GM23338 (cell line): ENCODE measurements at regions not wholly inside any gene's neighbourhood (a gene's known extent, or its start where the extent isn't known, plus 50 kb on each side); places are given as distances from the start of the nearest gene placed in this dataset.

ENCODE experiments used
- ATAC-seq: fragments of 200-7000 bp; cut with Tn5 transposase; 3 replicates; pipeline ENCODE4 v1.9.1; 2020
- DNase-seq: peaks from one replicate; pipeline ENCODE4 v3.0.0-alpha.2; 2015; ENCODE audit warnings: low spot score
- H2AFZ ChIP-seq: fragments of 200-600 bp; sonication (generic); 2 replicates; pipeline ENCODE4 v1.8.0; 2016; ENCODE audit warnings: antibody characterized with exemption, mild to moderate bottlenecking, moderate library complexity
- H3F3A ChIP-seq: fragments of 200-600 bp; sonication (generic); replicated peaks from 2 replicates; pipeline ENCODE4 v1.8.0; 2017; ENCODE audit warnings: antibody characterized with exemption, mixed run types, low read depth
- H3K27ac ChIP-seq: fragments of 200-600 bp; sonication (generic); 2 replicates; pipeline ENCODE4 v1.6.1; 2016; ENCODE audit warnings: low read depth
- H3K27me3 ChIP-seq: fragments of 200-600 bp; sonication (generic); 2 replicates; pipeline ENCODE4 v1.8.0; 2016; ENCODE audit warnings: mild to moderate bottlenecking, mixed run types, moderate library complexity; ENCODE audit not compliant: insufficient read depth
- H3K36me3 ChIP-seq: fragments of 200-600 bp; sonication (generic); 2 replicates; pipeline ENCODE4 v1.8.0; 2016; ENCODE audit warnings: mild to moderate bottlenecking; ENCODE audit not compliant: insufficient read depth
- H3K4me1 ChIP-seq: fragments of 200-600 bp; sonication (generic); 2 replicates; pipeline ENCODE4 v1.8.0; 2016; ENCODE audit warnings: mild to moderate bottlenecking, moderate library complexity; ENCODE audit not compliant: insufficient read depth
- H3K4me2 ChIP-seq: fragments of 200-600 bp; sonication (generic); 2 replicates; pipeline ENCODE4 v1.7.1; 2017; ENCODE audit warnings: mixed run types
- H3K4me3 ChIP-seq: fragments of 200-600 bp; sonication (generic); 2 replicates; pipeline ENCODE4 v1.6.1; 2016; ENCODE audit warnings: mixed run types
- H3K79me2 ChIP-seq: fragments of 200-600 bp; sonication (generic); replicated peaks from 2 replicates; pipeline ENCODE4 v1.8.0; 2017; ENCODE audit warnings: mild to moderate bottlenecking; ENCODE audit not compliant: insufficient read depth
- H3K9me2 ChIP-seq: fragments of 200-600 bp; sonication (generic); 2 replicates; pipeline ENCODE4 v1.8.0; 2017; ENCODE audit not compliant: insufficient read depth
- H4K20me1 ChIP-seq: fragments of 200-600 bp; sonication (generic); replicated peaks from 2 replicates; pipeline ENCODE4 v1.8.0; 2017; ENCODE audit warnings: mild to moderate bottlenecking; ENCODE audit not compliant: insufficient read depth
- H3K27ac Mint-ChIP-seq: 2 replicates; pipeline ENCODE4 v1.8.0; 2020; ENCODE audit warnings: inconsistent platforms, mild to moderate bottlenecking, moderate library complexity, mixed read lengths
- H3K27me3 Mint-ChIP-seq: 3 replicates; pipeline ENCODE4 v1.8.0; 2022; ENCODE audit warnings: low read depth, mild to moderate bottlenecking, moderate library complexity, mixed read lengths, inconsistent platforms; ENCODE audit not compliant: insufficient read depth, poor library complexity
- H3K36me3 Mint-ChIP-seq: 3 replicates; pipeline ENCODE4 v1.8.0; 2021; ENCODE audit warnings: low read depth, mild to moderate bottlenecking, inconsistent platforms, moderate library complexity, mixed read lengths
- H3K4me1 Mint-ChIP-seq: 3 replicates; pipeline ENCODE4 v1.8.0; 2020; ENCODE audit warnings: mild to moderate bottlenecking, inconsistent platforms, mixed read lengths
- H3K4me3 Mint-ChIP-seq: 3 replicates; pipeline ENCODE4 v1.8.0; 2021; ENCODE audit warnings: moderate library complexity, mild to moderate bottlenecking, inconsistent platforms, mixed read lengths
- H3K9me3 Mint-ChIP-seq: 3 replicates; pipeline ENCODE4 v1.8.0; 2020; ENCODE audit warnings: moderate library complexity, mild to moderate bottlenecking, inconsistent platforms, mixed read lengths
- CREB1 ChIP-seq: fragments of 250-450 bp; sonication (Bioruptor Pico); IDR thresholded peaks from 2 replicates; pipeline ENCODE4 v1.5.0; 2020; ENCODE audit warnings: low read depth, mild to moderate bottlenecking, moderate library complexity
- EZH2 ChIP-seq: fragments of 200-600 bp; sonication (generic); IDR thresholded peaks from one replicate; pipeline ENCODE4 v1.8.0; 2017; ENCODE audit warnings: antibody characterized with exemption, mild to moderate bottlenecking, low read depth; ENCODE audit not compliant: unreplicated experiment
- EZH2phosphoT487 ChIP-seq: fragments of 200-600 bp; sonication (generic); IDR thresholded peaks from one replicate; pipeline ENCODE4 v1.8.1; 2018; ENCODE audit warnings: antibody characterized with exemption; ENCODE audit not compliant: unreplicated experiment
- JUNB ChIP-seq: IDR thresholded peaks from one replicate; pipeline ENCODE4 v1.6.1; 2016; ENCODE audit warnings: antibody characterized with exemption; ENCODE audit not compliant: unreplicated experiment
- NANOG ChIP-seq: IDR thresholded peaks from 2 replicates; pipeline ENCODE4 v1.6.1; 2016; ENCODE audit warnings: antibody characterized with exemption, borderline replicate concordance
- STAT1 ChIP-seq: IDR thresholded peaks from one replicate; pipeline ENCODE4 v1.6.1; 2016; ENCODE audit warnings: antibody characterized with exemption; ENCODE audit not compliant: unreplicated experiment
- ZNF114 ChIP-seq: fragments of 250-450 bp; sonication (Bioruptor Pico); IDR thresholded peaks from 2 replicates; pipeline ENCODE4 v1.5.0; 2020; ENCODE audit warnings: mild to moderate bottlenecking, moderate library complexity
- ZNF331 ChIP-seq: fragments of 250-450 bp; sonication (Bioruptor Pico); IDR thresholded peaks from 2 replicates; pipeline ENCODE4 v1.5.0; 2020; ENCODE audit warnings: low read depth, mild to moderate bottlenecking, moderate library complexity
- TF ChIP-seq, protein P1 (sequence below): fragments of 250-450 bp; sonication (Bioruptor Pico); IDR thresholded peaks from 2 replicates; pipeline ENCODE4 v1.5.0; 2020; ENCODE audit warnings: mild to moderate bottlenecking, moderate library complexity
- TF ChIP-seq, protein P2 (sequence below), 2 experiments: fragments of 200-600 bp in 1 of 2; sonication (generic) in 1 of 2; conservative IDR thresholded peaks; 2 replicates each; pipeline versions ENCODE4 v1.5.1 to v1.6.1; 2016 to 2017; ENCODE audit warnings: antibody characterized with exemption in 2 of 2, low read depth in 2 of 2, mild to moderate bottlenecking in 2 of 2, moderate library complexity in 1 of 2
- TF ChIP-seq, protein P3 (sequence below): IDR thresholded peaks from 2 replicates; pipeline ENCODE4 v1.6.1; 2016; ENCODE audit warnings: antibody characterized with exemption

DNA sequence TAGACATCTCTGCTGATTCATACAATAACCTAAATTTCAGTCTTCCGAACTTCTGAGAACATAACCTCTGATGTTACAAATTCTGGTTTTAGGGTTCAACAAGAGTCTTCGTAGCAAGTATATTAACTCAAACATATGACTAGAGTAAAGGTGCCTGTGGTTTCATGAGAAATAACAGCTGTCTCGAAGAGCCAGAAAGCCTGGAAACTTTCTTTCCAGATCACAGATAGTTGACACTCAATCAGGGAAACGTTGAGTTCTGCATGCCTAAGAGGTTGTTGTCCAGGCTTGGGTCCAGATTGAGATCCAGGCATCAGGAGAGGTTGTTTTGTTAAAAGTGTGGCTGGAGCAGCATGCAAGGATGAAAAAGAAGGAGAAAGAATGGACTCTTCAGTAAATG is 790.1 kb upstream of the AMELY start (continued):
- TF ChIP-seq, protein P1, sequence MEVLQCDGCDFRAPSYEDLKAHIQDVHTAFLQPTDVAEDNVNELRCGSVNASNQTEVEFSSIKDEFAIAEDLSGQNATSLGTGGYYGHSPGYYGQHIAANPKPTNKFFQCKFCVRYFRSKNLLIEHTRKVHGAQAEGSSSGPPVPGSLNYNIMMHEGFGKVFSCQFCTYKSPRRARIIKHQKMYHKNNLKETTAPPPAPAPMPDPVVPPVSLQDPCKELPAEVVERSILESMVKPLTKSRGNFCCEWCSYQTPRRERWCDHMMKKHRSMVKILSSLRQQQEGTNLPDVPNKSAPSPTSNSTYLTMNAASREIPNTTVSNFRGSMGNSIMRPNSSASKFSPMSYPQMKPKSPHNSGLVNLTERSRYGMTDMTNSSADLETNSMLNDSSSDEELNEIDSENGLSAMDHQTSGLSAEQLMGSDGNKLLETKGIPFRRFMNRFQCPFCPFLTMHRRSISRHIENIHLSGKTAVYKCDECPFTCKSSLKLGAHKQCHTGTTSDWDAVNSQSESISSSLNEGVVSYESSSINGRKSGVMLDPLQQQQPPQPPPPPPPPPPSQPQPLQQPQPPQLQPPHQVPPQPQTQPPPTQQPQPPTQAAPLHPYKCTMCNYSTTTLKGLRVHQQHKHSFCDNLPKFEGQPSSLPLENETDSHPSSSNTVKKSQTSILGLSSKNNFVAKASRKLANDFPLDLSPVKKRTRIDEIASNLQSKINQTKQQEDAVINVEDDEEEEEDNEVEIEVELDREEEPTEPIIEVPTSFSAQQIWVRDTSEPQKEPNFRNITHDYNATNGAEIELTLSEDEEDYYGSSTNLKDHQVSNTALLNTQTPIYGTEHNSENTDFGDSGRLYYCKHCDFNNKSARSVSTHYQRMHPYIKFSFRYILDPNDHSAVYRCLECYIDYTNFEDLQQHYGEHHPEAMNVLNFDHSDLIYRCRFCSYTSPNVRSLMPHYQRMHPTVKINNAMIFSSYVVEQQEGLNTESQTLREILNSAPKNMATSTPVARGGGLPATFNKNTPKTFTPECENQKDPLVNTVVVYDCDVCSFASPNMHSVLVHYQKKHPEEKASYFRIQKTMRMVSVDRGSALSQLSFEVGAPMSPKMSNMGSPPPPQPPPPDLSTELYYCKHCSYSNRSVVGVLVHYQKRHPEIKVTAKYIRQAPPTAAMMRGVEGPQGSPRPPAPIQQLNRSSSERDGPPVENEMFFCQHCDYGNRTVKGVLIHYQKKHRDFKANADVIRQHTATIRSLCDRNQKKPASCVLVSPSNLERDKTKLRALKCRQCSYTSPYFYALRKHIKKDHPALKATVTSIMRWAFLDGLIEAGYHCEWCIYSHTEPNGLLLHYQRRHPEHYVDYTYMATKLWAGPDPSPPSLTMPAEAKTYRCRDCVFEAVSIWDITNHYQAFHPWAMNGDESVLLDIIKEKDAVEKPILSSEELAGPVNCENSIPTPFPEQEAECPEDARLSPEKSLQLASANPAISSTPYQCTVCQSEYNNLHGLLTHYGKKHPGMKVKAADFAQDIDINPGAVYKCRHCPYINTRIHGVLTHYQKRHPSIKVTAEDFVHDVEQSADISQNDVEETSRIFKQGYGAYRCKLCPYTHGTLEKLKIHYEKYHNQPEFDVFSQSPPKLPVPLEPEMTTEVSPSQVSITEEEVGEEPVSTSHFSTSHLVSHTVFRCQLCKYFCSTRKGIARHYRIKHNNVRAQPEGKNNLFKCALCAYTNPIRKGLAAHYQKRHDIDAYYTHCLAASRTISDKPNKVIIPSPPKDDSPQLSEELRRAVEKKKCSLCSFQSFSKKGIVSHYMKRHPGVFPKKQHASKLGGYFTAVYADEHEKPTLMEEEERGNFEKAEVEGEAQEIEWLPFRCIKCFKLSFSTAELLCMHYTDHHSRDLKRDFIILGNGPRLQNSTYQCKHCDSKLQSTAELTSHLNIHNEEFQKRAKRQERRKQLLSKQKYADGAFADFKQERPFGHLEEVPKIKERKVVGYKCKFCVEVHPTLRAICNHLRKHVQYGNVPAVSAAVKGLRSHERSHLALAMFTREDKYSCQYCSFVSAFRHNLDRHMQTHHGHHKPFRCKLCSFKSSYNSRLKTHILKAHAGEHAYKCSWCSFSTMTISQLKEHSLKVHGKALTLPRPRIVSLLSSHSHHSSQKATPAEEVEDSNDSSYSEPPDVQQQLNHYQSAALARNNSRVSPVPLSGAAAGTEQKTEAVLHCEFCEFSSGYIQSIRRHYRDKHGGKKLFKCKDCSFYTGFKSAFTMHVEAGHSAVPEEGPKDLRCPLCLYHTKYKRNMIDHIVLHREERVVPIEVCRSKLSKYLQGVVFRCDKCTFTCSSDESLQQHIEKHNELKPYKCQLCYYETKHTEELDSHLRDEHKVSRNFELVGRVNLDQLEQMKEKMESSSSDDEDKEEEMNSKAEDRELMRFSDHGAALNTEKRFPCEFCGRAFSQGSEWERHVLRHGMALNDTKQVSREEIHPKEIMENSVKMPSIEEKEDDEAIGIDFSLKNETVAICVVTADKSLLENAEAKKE (CRISPR knock-in tag): no peak
- TF ChIP-seq ZNF331 (CRISPR knock-in tag) (no peak), EZH2phosphoT487 (no peak), JUNB (no peak), STAT1 (no peak), CREB1 (CRISPR knock-in tag) (no peak), ZNF114 (CRISPR knock-in tag) (no peak)

DNA sequence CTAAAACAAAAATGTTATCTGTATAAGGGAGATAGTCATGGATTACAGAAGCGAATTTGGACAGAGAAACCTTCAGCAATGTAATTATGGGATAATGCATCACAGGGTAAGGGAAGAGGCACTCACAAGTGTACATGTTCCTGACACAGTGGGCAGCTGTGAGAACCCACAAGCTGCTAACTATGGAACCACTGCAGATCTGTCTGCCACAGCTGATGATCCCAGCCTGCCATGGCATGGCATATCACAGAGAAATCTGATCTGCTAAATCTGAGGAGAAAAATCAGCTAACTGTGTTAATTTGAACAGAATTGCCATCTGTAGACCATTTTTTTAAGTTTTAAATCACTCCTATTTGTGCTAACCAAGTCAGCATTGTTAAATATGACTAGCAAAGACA is 786.0 kb upstream of the AMELY start:
- H4K20me1 ChIP-seq: no peaks in the 10 kb centered on the region
- no peak for ATAC-seq
- H3K4me2 ChIP-seq: no peak overlapping the region
- no peaks in the 10 kb centered on the region for H3K36me3 Mint-ChIP-seq
- H2AFZ ChIP-seq: no peak overlapping the region
- H3K4me3 ChIP-seq: no peak overlapping the region
- H3K79me2 ChIP-seq: no peaks in the 10 kb centered on the region
- H3K27ac ChIP-seq: no peak overlapping the region
- no peak for DNase-seq
- H3K36me3 ChIP-seq: no peaks in the 10 kb centered on the region
- no peaks in the 10 kb centered on the region; the same call in 2 of the 3 replicates for H3K4me1 Mint-ChIP-seq
- no peak overlapping the region for H3K27ac Mint-ChIP-seq
- H3F3A ChIP-seq: no peaks in the 10 kb centered on the region
- no peaks in the 10 kb centered on the region for H3K9me2 ChIP-seq
- no peak overlapping the region for H3K4me3 Mint-ChIP-seq
- no peaks in the 10 kb centered on the region for H3K27me3 Mint-ChIP-seq
- H3K9me3 Mint-ChIP-seq: no peaks in the 10 kb centered on the region
- no peaks in the 10 kb centered on the region for H3K27me3 ChIP-seq
- H3K4me1 ChIP-seq: no peaks in the 10 kb centered on the region
- TF ChIP-seq EZH2 (no peak), NANOG (no peak), STAT1 (no peak), ZNF331 (CRISPR knock-in tag) (no peak)
- TF ChIP-seq, protein P2, sequence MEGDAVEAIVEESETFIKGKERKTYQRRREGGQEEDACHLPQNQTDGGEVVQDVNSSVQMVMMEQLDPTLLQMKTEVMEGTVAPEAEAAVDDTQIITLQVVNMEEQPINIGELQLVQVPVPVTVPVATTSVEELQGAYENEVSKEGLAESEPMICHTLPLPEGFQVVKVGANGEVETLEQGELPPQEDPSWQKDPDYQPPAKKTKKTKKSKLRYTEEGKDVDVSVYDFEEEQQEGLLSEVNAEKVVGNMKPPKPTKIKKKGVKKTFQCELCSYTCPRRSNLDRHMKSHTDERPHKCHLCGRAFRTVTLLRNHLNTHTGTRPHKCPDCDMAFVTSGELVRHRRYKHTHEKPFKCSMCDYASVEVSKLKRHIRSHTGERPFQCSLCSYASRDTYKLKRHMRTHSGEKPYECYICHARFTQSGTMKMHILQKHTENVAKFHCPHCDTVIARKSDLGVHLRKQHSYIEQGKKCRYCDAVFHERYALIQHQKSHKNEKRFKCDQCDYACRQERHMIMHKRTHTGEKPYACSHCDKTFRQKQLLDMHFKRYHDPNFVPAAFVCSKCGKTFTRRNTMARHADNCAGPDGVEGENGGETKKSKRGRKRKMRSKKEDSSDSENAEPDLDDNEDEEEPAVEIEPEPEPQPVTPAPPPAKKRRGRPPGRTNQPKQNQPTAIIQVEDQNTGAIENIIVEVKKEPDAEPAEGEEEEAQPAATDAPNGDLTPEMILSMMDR (conservative IDR thresholded peaks at IDR 0.05; ENCODE audit: low read depth in 2 of 2): no peak
- TF ChIP-seq, protein P3, sequence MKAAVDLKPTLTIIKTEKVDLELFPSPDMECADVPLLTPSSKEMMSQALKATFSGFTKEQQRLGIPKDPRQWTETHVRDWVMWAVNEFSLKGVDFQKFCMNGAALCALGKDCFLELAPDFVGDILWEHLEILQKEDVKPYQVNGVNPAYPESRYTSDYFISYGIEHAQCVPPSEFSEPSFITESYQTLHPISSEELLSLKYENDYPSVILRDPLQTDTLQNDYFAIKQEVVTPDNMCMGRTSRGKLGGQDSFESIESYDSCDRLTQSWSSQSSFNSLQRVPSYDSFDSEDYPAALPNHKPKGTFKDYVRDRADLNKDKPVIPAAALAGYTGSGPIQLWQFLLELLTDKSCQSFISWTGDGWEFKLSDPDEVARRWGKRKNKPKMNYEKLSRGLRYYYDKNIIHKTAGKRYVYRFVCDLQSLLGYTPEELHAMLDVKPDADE: no peak
